Mesothelial cell of epicardium (in vitro differentiated cells): ENCODE measurements at regions not wholly inside any gene's neighbourhood (a gene's known extent, or its start where the extent isn't known, plus 50 kb on each side); places are given as distances from the start of the nearest gene placed in this dataset.

Experiments used
- DNase-seq, 2 experiments: peaks; one replicate each; pipeline ENCODE4 v3.0.0; 2021; ENCODE audit warnings: low spot score in 2 of 2; ENCODE audit not compliant: unreplicated experiment in 2 of 2
- H3K27ac Mint-ChIP-seq: 2 replicates; pipeline ENCODE4 v1.8.0; 2021; ENCODE audit warnings: mixed read lengths
- H3K27me3 Mint-ChIP-seq: 2 replicates; pipeline ENCODE4 v1.8.0; 2021; ENCODE audit warnings: low read depth, mixed read lengths
- H3K36me3 Mint-ChIP-seq: 2 replicates; pipeline ENCODE4 v1.8.0; 2021; ENCODE audit warnings: mixed read lengths
- H3K4me1 Mint-ChIP-seq: 2 replicates; pipeline ENCODE4 v1.8.0; 2021; ENCODE audit warnings: mixed read lengths
- H3K4me3 Mint-ChIP-seq: 2 replicates; pipeline ENCODE4 v1.8.0; 2021; ENCODE audit warnings: mild to moderate bottlenecking, moderate library complexity, mixed read lengths
- H3K9me3 Mint-ChIP-seq: 2 replicates; pipeline ENCODE4 v1.8.0; 2021; ENCODE audit warnings: mixed read lengths
- TF ChIP-seq, protein P1 (sequence below): fragments of 200-600 bp; sonication (generic); IDR thresholded peaks from one replicate; pipeline ENCODE4 v1.5.0; 2021; ENCODE audit warnings: antibody characterized with exemption; ENCODE audit not compliant: unreplicated experiment

DNA sequence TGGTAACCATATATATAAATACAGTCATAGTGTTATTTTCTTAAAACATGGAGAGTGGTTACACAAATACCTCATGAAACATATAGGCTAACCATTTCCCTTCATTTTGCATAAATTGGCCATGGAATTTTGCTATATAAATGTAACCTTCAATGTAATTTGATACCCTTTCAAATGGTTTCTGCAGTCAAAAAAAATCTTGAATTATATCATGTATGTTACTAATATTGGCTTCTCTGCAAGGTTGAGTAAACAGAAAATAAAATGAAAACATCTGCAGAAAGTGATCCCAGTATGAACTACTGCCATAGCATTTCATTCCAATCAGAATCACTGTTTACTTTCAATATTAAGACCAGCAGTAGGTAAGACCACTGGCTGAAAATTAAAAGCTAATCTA, 1165.9 kb upstream of the TENM3 start:
- Mint-ChIP-seq H3K4me1 (peaks cover 39% of the 10 kb centered on the region), H3K27ac (no peak overlapping the region), H3K9me3 (no peaks in the 10 kb centered on the region), H3K27me3 (no peaks in the 10 kb centered on the region), H3K36me3 (peaks cover 1% of the 10 kb centered on the region), H3K4me3 (no peak overlapping the region)
- no peak for DNase-seq
- TF ChIP-seq, protein P1, sequence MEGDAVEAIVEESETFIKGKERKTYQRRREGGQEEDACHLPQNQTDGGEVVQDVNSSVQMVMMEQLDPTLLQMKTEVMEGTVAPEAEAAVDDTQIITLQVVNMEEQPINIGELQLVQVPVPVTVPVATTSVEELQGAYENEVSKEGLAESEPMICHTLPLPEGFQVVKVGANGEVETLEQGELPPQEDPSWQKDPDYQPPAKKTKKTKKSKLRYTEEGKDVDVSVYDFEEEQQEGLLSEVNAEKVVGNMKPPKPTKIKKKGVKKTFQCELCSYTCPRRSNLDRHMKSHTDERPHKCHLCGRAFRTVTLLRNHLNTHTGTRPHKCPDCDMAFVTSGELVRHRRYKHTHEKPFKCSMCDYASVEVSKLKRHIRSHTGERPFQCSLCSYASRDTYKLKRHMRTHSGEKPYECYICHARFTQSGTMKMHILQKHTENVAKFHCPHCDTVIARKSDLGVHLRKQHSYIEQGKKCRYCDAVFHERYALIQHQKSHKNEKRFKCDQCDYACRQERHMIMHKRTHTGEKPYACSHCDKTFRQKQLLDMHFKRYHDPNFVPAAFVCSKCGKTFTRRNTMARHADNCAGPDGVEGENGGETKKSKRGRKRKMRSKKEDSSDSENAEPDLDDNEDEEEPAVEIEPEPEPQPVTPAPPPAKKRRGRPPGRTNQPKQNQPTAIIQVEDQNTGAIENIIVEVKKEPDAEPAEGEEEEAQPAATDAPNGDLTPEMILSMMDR, result no peak

DNA sequence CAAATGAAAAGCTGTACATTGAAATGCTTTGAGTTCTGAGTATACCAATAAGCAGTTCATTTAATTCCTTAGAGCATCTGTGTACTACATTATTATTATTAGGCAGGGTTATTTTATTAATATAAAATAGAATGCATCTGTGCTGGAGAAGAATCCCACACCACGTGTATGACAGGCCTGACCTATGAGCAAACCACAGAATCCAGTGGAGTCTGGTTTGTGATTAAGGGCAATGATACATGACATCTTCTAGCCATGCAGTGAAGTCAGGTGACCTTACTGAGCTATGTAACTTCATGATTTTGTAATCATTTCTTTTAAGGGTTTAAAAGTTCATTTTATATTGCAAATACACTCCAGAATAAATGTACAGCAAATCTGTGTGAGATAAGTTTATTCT, 1165.0 kb upstream of the TENM3 start:
- H3K27ac Mint-ChIP-seq, result no peak overlapping the region
- no peak overlapping the region for H3K4me3 Mint-ChIP-seq
- TF ChIP-seq, protein P1, result no peak
- H3K27me3 Mint-ChIP-seq, result no peaks in the 10 kb centered on the region
- no peak for DNase-seq
- H3K4me1 Mint-ChIP-seq, result peaks cover 36% of the 10 kb centered on the region
- peaks cover 1% of the 10 kb centered on the region for H3K36me3 Mint-ChIP-seq
- no peaks in the 10 kb centered on the region for H3K9me3 Mint-ChIP-seq

DNA sequence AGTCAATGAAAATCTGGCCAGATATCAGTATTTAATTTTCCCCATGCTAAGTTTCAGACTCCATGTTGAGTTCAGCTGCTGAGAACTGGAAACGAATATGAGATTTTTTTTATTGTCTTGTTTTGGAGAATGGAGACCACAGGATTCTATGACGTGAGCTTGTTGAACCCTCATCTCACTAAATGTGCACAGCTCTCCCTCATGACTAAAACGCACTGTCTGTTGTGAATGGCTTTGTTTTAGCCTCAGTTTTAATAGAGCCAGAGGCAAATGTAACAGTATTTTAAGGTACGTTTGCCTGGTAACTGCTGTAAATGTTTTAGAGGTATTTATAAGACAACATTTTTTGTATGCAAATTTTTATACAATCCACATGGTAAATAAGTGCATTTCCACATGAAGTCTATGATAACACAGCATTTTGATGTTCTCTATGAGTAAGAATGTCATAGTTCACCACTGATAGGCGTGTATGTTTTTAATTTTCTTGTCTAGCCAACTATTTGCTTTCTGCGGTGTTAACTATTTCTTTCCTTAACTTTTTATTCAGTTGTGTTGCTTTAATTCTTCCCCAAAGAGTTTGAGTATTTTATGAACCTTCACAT, 1159.3 kb upstream of the TENM3 start:
- H3K27me3 Mint-ChIP-seq, result no peaks in the 10 kb centered on the region
- no peak overlapping the region for H3K27ac Mint-ChIP-seq
- TF ChIP-seq, protein P1, result no peak

GRCh38 chr4:181085557-181085956, 1157.6 kb upstream of the TENM3 start:
- Mint-ChIP-seq H3K4me1 (peaks cover 9% of the 10 kb centered on the region), H3K4me3 (no peak overlapping the region), H3K27me3 (no peaks in the 10 kb centered on the region), H3K27ac (no peak overlapping the region), H3K36me3 (no peaks in the 10 kb centered on the region), H3K9me3 (peaks cover 2% of the 10 kb centered on the region)
- TF ChIP-seq, protein P1, result no peak
- no peak for DNase-seq

More for the DNA sequence above, 1159.3 kb upstream of the TENM3 start:
- Mint-ChIP-seq H3K9me3 (no peaks in the 10 kb centered on the region), H3K4me3 (no peak overlapping the region), H3K4me1 (peaks cover 9% of the 10 kb centered on the region), H3K36me3 (no peaks in the 10 kb centered on the region)
- no peak for DNase-seq

GRCh38 chr4:181105487-181105886, 1137.7 kb upstream of the TENM3 start:
- Mint-ChIP-seq H3K9me3 (no peaks in the 10 kb centered on the region), H3K27me3 (peaks cover 16% of the 10 kb centered on the region), H3K36me3 (no peaks in the 10 kb centered on the region), H3K4me1 (no peaks in the 10 kb centered on the region), H3K4me3 (no peak overlapping the region), H3K27ac (no peak overlapping the region)
- TF ChIP-seq, protein P1, result no peak
- DNase-seq, result no peak

GRCh38 chr4:181106398-181106797, 1136.8 kb upstream of the TENM3 start:
- H3K27ac Mint-ChIP-seq, result no peak overlapping the region
- H3K4me3 Mint-ChIP-seq, result no peak overlapping the region
- TF ChIP-seq, protein P1, result no peak
- H3K36me3 Mint-ChIP-seq, result no peaks in the 10 kb centered on the region
- DNase-seq, result no peak
- H3K27me3 Mint-ChIP-seq, result peaks cover 14% of the 10 kb centered on the region
- no peaks in the 10 kb centered on the region for H3K9me3 Mint-ChIP-seq
- no peaks in the 10 kb centered on the region for H3K4me1 Mint-ChIP-seq
